IMR-90 (cell line): ENCODE measurements at regions not wholly inside any gene's neighbourhood (a gene's known extent, or its start where the extent isn't known, plus 50 kb on each side); places are given as distances from the start of the nearest gene placed in this dataset.

Source experiments
- BHLHE40 ChIP-seq: fragments of 150-350 bp; IDR thresholded peaks from 2 replicates; pipeline ENCODE4 v1.6.1; 2016; ENCODE audit warnings: mild to moderate bottlenecking, low read depth, low read length
- CEBPB ChIP-seq: IDR thresholded peaks from 2 replicates; pipeline ENCODE4 v1.6.1; 2012; ENCODE audit warnings: low read depth, low read length, improper control_type of control experiment
- CHD1 ChIP-seq: IDR thresholded peaks from 2 replicates; pipeline ENCODE4 v1.6.1; 2012; ENCODE audit warnings: low read depth, low read length, improper control_type of control experiment
- CTCF ChIP-seq: conservative IDR thresholded peaks from 2 replicates; pipeline ENCODE4 v1.5.1; 2012; ENCODE audit warnings: mild to moderate bottlenecking, low read depth, low read length, improper control_type of control experiment
- FOS ChIP-seq: fragments of 150-350 bp; IDR thresholded peaks from 2 replicates; pipeline ENCODE4 v1.6.1; 2016; ENCODE audit warnings: low read depth, low read length
- MXI1 ChIP-seq: IDR thresholded peaks from 2 replicates; pipeline ENCODE4 v1.6.1; 2012; ENCODE audit warnings: low read depth, mild to moderate bottlenecking, low read length, moderate library complexity, borderline replicate concordance
- POLR2A ChIP-seq: IDR thresholded peaks from 2 replicates; pipeline ENCODE4 v1.6.1; 2012; ENCODE audit warnings: mild to moderate bottlenecking, low read depth, low read length
- RAD21 ChIP-seq: IDR thresholded peaks from 2 replicates; pipeline ENCODE4 v1.6.1; 2012; ENCODE audit warnings: low read length, improper control_type of control experiment
- RCOR1 ChIP-seq: IDR thresholded peaks from 2 replicates; pipeline ENCODE4 v1.6.1; 2012; ENCODE audit warnings: mild to moderate bottlenecking, low read length, improper control_type of control experiment; ENCODE audit not compliant: insufficient replicate concordance
- SMC3 ChIP-seq: fragments of 150-350 bp; IDR thresholded peaks from 2 replicates; pipeline ENCODE4 v1.6.1; 2016; ENCODE audit warnings: low read depth, mild to moderate bottlenecking, antibody characterized with exemption, low read length, moderate library complexity
- USF2 ChIP-seq: fragments of 150-350 bp; IDR thresholded peaks from 2 replicates; pipeline ENCODE4 v1.6.1; 2017; ENCODE audit warnings: mild to moderate bottlenecking, antibody characterized with exemption, low read length, low read depth

- TF ChIP-seq CTCF, result no peak
- TF ChIP-seq POLR2A, result no peak
- TF ChIP-seq RCOR1, result no peak
- no peak for TF ChIP-seq FOS
- no peak for TF ChIP-seq CEBPB
- TF ChIP-seq RAD21, result no peak
- no peak for TF ChIP-seq CHD1
- no peak for TF ChIP-seq USF2
- no peak for TF ChIP-seq BHLHE40
- no peak for TF ChIP-seq SMC3
- TF ChIP-seq MXI1, result no peak
Measured at GRCh38 chr21:22374218-22374969, 1376.2 kb downstream of the NCAM2 start.
